HepG2 (cell line): ENCODE measurements at regions not wholly inside any gene's neighbourhood (a gene's known extent, or its start where the extent isn't known, plus 50 kb on each side); places are given as distances from the start of the nearest gene placed in this dataset.

Experiments used
- DR1 ChIP-seq: sonication (generic); formaldehyde crosslinking; IDR thresholded peaks from 2 replicates; pipeline ENCODE4 v1.8.0; 2021; ENCODE audit warnings: mild to moderate bottlenecking, missing genetic modification reagents, inconsistent platforms
- ELK4 ChIP-seq: sonication (generic); formaldehyde crosslinking; IDR thresholded peaks from 2 replicates; pipeline ENCODE4 v1.9.0; 2021; ENCODE audit warnings: missing genetic modification reagents, borderline replicate concordance
- GMEB2 ChIP-seq: IDR thresholded peaks from 2 replicates; pipeline ENCODE4 v1.6.1; 2016; ENCODE audit warnings: missing biosample characterization, missing genetic modification reagents, low read depth
- JDP2 ChIP-seq: sonication (generic); formaldehyde crosslinking; IDR thresholded peaks from 2 replicates; pipeline ENCODE4 v1.8.1; 2022; ENCODE audit warnings: missing genetic modification reagents, borderline replicate concordance
- JUN ChIP-seq: sonication (generic); formaldehyde crosslinking; IDR thresholded peaks from 2 replicates; pipeline ENCODE4 v1.4.0; 2020; ENCODE audit warnings: mild to moderate bottlenecking, missing genetic modification reagents
- KAT7 ChIP-seq: IDR thresholded peaks from 2 replicates; pipeline ENCODE4 v1.6.1; 2018; ENCODE audit warnings: borderline replicate concordance, missing compliant biosample characterization
- LCORL ChIP-seq, 2 experiments: fragments of 450-650 bp in 1 of 2; sonication (generic) in 1 of 2; formaldehyde crosslinking in 1 of 2; IDR thresholded peaks; 2 replicates each; pipeline versions ENCODE4 v1.5.0 to v1.6.1; 2017 to 2020; ENCODE audit warnings: antibody characterized with exemption in 1 of 2, missing genetic modification reagents in 1 of 2
- MLX ChIP-seq: IDR thresholded peaks from 2 replicates; pipeline ENCODE4 v1.6.1; 2016
- NAIF1 ChIP-seq: sonication (generic); formaldehyde crosslinking; IDR thresholded peaks from 2 replicates; pipeline ENCODE4 v1.5.0; 2020; ENCODE audit warnings: mild to moderate bottlenecking, missing genetic modification reagents, borderline replicate concordance
- NRL ChIP-seq: sonication (generic); formaldehyde crosslinking; IDR thresholded peaks from 2 replicates; pipeline ENCODE4 v1.5.0; 2020; ENCODE audit warnings: missing genetic modification reagents, mild to moderate bottlenecking, moderate library complexity, borderline replicate concordance
- RXRA ChIP-seq: sonication (generic); formaldehyde crosslinking; IDR thresholded peaks from 2 replicates; pipeline ENCODE4 v1.5.1; 2020; ENCODE audit warnings: missing genetic modification reagents
- TOE1 ChIP-seq: sonication (generic); formaldehyde crosslinking; IDR thresholded peaks from 2 replicates; pipeline ENCODE4 v1.4.0; 2020; ENCODE audit warnings: mild to moderate bottlenecking, missing genetic modification reagents
- WIZ ChIP-seq: sonication (generic); formaldehyde crosslinking; IDR thresholded peaks from 2 replicates; pipeline ENCODE4 v1.5.1; 2020; ENCODE audit warnings: mild to moderate bottlenecking, missing genetic modification reagents
- ZBTB46 ChIP-seq: sonication (generic); formaldehyde crosslinking; IDR thresholded peaks from 2 replicates; pipeline ENCODE4 v1.4.0; 2020; ENCODE audit warnings: mild to moderate bottlenecking, missing genetic modification reagents, borderline replicate concordance
- ZMYM4 ChIP-seq: sonication (generic); formaldehyde crosslinking; IDR thresholded peaks from 2 replicates; pipeline ENCODE4 v1.8.1; 2023; ENCODE audit warnings: mild to moderate bottlenecking, missing genetic modification reagents
- ZNF101 ChIP-seq: sonication (generic); formaldehyde crosslinking; IDR thresholded peaks from 2 replicates; pipeline ENCODE4 v1.4.0; 2020; ENCODE audit warnings: mild to moderate bottlenecking, low read depth, missing genetic modification reagents, borderline replicate concordance
- ZNF326 ChIP-seq: sonication (generic); formaldehyde crosslinking; IDR thresholded peaks from 2 replicates; pipeline ENCODE4 v1.4.0; 2020; ENCODE audit warnings: missing genetic modification reagents, borderline replicate concordance
- ZNF354B ChIP-seq: sonication (generic); formaldehyde crosslinking; IDR thresholded peaks from 2 replicates; pipeline ENCODE4 v1.8.0; 2022; ENCODE audit warnings: mild to moderate bottlenecking, missing genetic modification reagents
- ZNF382 ChIP-seq: sonication (generic); formaldehyde crosslinking; IDR thresholded peaks from 2 replicates; pipeline ENCODE4 v1.5.0; 2020; ENCODE audit warnings: missing genetic modification reagents, mild to moderate bottlenecking, borderline replicate concordance
- ZNF543 ChIP-seq: sonication (generic); formaldehyde crosslinking; IDR thresholded peaks from 2 replicates; pipeline ENCODE4 v1.4.0; 2020; ENCODE audit warnings: mild to moderate bottlenecking, missing genetic modification reagents
- ZNF713 ChIP-seq: sonication (generic); formaldehyde crosslinking; IDR thresholded peaks from 2 replicates; pipeline ENCODE4 v1.4.0; 2020; ENCODE audit warnings: mild to moderate bottlenecking, missing genetic modification reagents
- ZNF781 ChIP-seq: sonication (generic); formaldehyde crosslinking; IDR thresholded peaks from 2 replicates; pipeline ENCODE4 v1.5.1; 2020; ENCODE audit warnings: borderline replicate concordance, mild to moderate bottlenecking, missing genetic modification reagents; ENCODE audit errors: not compliant biosample characterization
- ZNF800 ChIP-seq: sonication (generic); formaldehyde crosslinking; IDR thresholded peaks from 2 replicates; pipeline ENCODE4 v1.4.0; 2020; ENCODE audit warnings: missing genetic modification reagents
- ZNF891 ChIP-seq: sonication (generic); formaldehyde crosslinking; IDR thresholded peaks from 2 replicates; pipeline ENCODE4 v1.5.0; 2020; ENCODE audit warnings: mild to moderate bottlenecking, missing genetic modification reagents
- ZSCAN12 ChIP-seq: sonication (generic); formaldehyde crosslinking; IDR thresholded peaks from 2 replicates; pipeline ENCODE4 v1.9.0; 2021; ENCODE audit warnings: mild to moderate bottlenecking, missing genetic modification reagents

GRCh38 chr14:54135804-54136280 is 179.2 kb upstream of the BMP4 start (continued):
- TF ChIP-seq ELK4 (CRISPR knock-in tag) (no peak), ZNF543 (CRISPR knock-in tag) (no peak), ZSCAN12 (no peak), JUN (no peak), LCORL (IDR thresholded peaks at IDR 0.05) (no peak), LCORL (CRISPR knock-in tag; IDR thresholded peaks at IDR 0.05) (no peak), ZNF800 (CRISPR knock-in tag) (no peak), ZNF101 (CRISPR knock-in tag) (no peak), ZNF382 (CRISPR knock-in tag) (no peak), RXRA (CRISPR knock-in tag) (peak; percentile 85; the same call in 1 of the 2 replicates), NRL (CRISPR knock-in tag) (no peak), ZNF354B (no peak), ZMYM4 (CRISPR knock-in tag) (peak; percentile 94), WIZ (CRISPR knock-in tag) (no peak), ZNF891 (CRISPR knock-in tag) (no peak), GMEB2 (CRISPR knock-in tag) (no peak), DR1 (CRISPR knock-in tag) (no peak), TOE1 (CRISPR knock-in tag) (no peak), MLX (CRISPR knock-in tag) (peak; percentile 47; the same call in 1 of the 2 replicates), JDP2 (no peak), NAIF1 (CRISPR knock-in tag) (no peak), ZBTB46 (CRISPR knock-in tag) (no peak), ZNF781 (no peak), ZNF713 (CRISPR knock-in tag) (no peak), KAT7 (0 out of 2 replicates have a peak, but pooled peaks have one; percentile 29), ZNF326 (CRISPR knock-in tag) (no peak)
